ENCODE measurements at regions not wholly inside any gene's neighbourhood (a gene's known extent, or its start where the extent isn't known, plus 50 kb on each side); places are given as distances from the start of the nearest gene placed in this dataset.

DNA sequence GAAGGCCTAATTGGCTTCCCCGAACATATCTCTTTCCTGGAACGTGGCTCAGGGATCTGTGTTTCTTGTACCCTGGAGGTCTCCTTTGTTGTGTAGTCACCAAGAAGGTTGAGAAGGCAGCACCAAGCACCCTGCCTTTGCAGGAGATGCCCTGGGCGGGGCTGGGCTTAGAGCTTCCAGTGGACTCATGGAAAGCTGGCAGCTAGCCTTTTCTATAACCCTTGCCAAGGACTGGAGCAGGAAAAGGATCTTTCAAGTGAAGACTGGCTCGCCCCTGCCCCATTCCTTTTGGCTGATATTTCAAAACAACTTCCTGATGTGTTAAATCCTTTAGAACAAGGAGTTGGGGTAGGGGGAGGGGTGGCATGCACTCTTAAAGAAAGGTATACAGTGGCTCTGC lies 58.9 kb upstream of the EPHA6 start:
- TF ChIP-seq CTCF (IDR thresholded peaks at IDR 0.05) (no peak), POLR2A (IDR thresholded peaks at IDR 0.05) (no peak)
